ENCODE measurements at regions not wholly inside any gene's neighbourhood (a gene's known extent, or its start where the extent isn't known, plus 50 kb on each side); places are given as distances from the start of the nearest gene placed in this dataset.

GRCh38 chr10:126736142-126736541 lies 65.6 kb upstream of the C10orf90 start:
- Histone ChIP-seq H3K27ac (ENCODE audit: control insufficient read depth, insufficient read depth) (no peak overlapping the region), H3K27me3 (replicated peaks in 1 of 2; ENCODE audit: control insufficient read depth in 2 of 2, insufficient read depth in 2 of 2, low read length in 1 of 2) (no peaks in the 10 kb centered on the region), H3K4me1 (ENCODE audit: control insufficient read depth, insufficient read depth, low read length) (no peaks in the 10 kb centered on the region), H3K36me3 (ENCODE audit: control insufficient read depth in 2 of 2, insufficient read depth in 2 of 2, low read length in 1 of 2) (no peaks in the 10 kb centered on the region), H2AFZ (ENCODE audit: control insufficient read depth, low read depth, low read length) (no peak overlapping the region), H4K20me1 (ENCODE audit: control insufficient read depth, insufficient read depth) (no peaks in the 10 kb centered on the region), H3K4me2 (ENCODE audit: control insufficient read depth, insufficient read depth) (no peak overlapping the region), H3K9me3 (replicated peaks; ENCODE audit: control insufficient read depth, insufficient read depth, low read length) (no peaks in the 10 kb centered on the region), H3K4me3 (no peak overlapping the region), H3K79me2 (ENCODE audit: control insufficient read depth, insufficient read depth, low read length) (no peaks in the 10 kb centered on the region), H3K9ac (ENCODE audit: control insufficient read depth, insufficient read depth, low read length) (no peak overlapping the region)
- ChIA-PET RAD21 (ENCODE audit: unreplicated experiment) (no interaction called here), POLR2A (no interaction called here), SMC1A (ENCODE audit: uncharacterized antibody, unreplicated experiment) (no interaction called here), CTCF (no interaction called here)
- ATAC-seq (no peak), FAIRE-seq (no peak), DNase-seq (ENCODE audit: low read depth, low spot score) (no peak)
- in situ Hi-C loops (cut with MboI), result no loop called here
- no TSS peak for BruUV-seq (replicated peaks)
- intact Hi-C loops (cut with micrococcal nuclease; ENCODE audit: unreplicated experiment), result no loop called here
- TF ChIP-seq TBL1XR1 (IDR thresholded peaks at IDR 0.05; ENCODE audit: low read depth, low read length) (no peak), NR2C2 (IDR thresholded peaks at IDR 0.05; ENCODE audit: borderline replicate concordance, control insufficient read depth, insufficient read length, low read depth) (no peak), ZNF217 (IDR thresholded peaks at IDR 0.05) (no peak), MLLT1 (IDR thresholded peaks at IDR 0.05) (no peak), NFYB (IDR thresholded peaks at IDR 0.05; ENCODE audit: insufficient read depth, low read depth, low read length) (no peak), E2F4 (IDR thresholded peaks at IDR 0.05; ENCODE audit: low read depth, low read length) (no peak), STAT3 (IDR thresholded peaks at IDR 0.05; ENCODE audit: low read depth, low read length) (no peak), MTA2 (IDR thresholded peaks at IDR 0.05; ENCODE audit: low read depth) (no peak)
- 55% methylated on average over 5 of the region's 5 CpGs for WGBS (ENCODE audit: insufficient coverage, insufficient replicate concordance, low lambda C conversion rate, missing lambda C conversion rate)

Measured in GM12878 (cell line).